ENCODE measurements at regions not wholly inside any gene's neighbourhood (a gene's known extent, or its start where the extent isn't known, plus 50 kb on each side); places are given as distances from the start of the nearest gene placed in this dataset.
"Not testable (repeated sequence)": the region's sequence is repeated elsewhere in the genome, so short reads cannot be mapped to it uniquely, and the experiment has no call there.

DNA sequence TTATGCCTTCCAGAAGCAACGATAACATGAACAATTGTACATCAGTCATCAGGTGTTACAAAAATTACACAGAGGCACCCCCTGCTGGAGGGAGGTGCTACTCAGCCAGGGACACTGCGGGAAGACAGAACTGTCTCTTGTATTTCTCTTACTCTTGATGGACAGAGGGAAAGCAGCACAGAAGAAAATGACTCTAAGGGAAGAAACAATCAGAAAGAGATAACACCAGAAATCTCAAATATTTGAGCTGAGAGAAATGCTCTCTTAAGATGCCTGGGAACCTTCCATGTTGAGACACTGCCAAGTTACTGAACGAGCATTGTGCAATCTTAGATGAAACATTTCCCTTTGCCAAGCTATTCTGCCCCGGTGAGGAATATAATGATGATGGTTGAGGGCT lies 227.6 kb upstream of the NPSR1 start:
- H3K9me2 ChIP-seq (replicated peaks; ENCODE audit: low read depth, low read length): no peaks in the 10 kb centered on the region
- TF ChIP-seq, protein P1, sequence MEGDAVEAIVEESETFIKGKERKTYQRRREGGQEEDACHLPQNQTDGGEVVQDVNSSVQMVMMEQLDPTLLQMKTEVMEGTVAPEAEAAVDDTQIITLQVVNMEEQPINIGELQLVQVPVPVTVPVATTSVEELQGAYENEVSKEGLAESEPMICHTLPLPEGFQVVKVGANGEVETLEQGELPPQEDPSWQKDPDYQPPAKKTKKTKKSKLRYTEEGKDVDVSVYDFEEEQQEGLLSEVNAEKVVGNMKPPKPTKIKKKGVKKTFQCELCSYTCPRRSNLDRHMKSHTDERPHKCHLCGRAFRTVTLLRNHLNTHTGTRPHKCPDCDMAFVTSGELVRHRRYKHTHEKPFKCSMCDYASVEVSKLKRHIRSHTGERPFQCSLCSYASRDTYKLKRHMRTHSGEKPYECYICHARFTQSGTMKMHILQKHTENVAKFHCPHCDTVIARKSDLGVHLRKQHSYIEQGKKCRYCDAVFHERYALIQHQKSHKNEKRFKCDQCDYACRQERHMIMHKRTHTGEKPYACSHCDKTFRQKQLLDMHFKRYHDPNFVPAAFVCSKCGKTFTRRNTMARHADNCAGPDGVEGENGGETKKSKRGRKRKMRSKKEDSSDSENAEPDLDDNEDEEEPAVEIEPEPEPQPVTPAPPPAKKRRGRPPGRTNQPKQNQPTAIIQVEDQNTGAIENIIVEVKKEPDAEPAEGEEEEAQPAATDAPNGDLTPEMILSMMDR (conservative IDR thresholded peaks at IDR 0.05; ENCODE audit: low read length): peak; percentile 36
- no peak for TF ChIP-seq EZH2phosphoT487 (IDR thresholded peaks at IDR 0.05; ENCODE audit: borderline replicate concordance)
- H3K79me2 ChIP-seq (ENCODE audit: insufficient read depth, low read length): no peaks in the 10 kb centered on the region
- no peaks in the 10 kb centered on the region for H4K20me1 ChIP-seq (ENCODE audit: insufficient read depth, low read length, poor library complexity, severe bottlenecking)
- no peaks in the 10 kb centered on the region for H3K36me3 ChIP-seq (ENCODE audit: insufficient read depth, low read length)
- H2AFZ ChIP-seq (ENCODE audit: low read length): no peak overlapping the region
- H3K27me3 ChIP-seq (ENCODE audit: insufficient read depth, low read length, poor library complexity, severe bottlenecking): no peaks in the 10 kb centered on the region
- no peaks in the 10 kb centered on the region for H3F3A ChIP-seq (ENCODE audit: low read depth)
- H3K4me2 ChIP-seq (ENCODE audit: low read depth, low read length, poor library complexity, severe bottlenecking): no peak overlapping the region
- H3K9ac ChIP-seq (ENCODE audit: low read depth, low read length, poor library complexity, severe bottlenecking): no peak overlapping the region
- H3K9me3 ChIP-seq (ENCODE audit: insufficient read depth, low read depth, low read length): no peaks in the 10 kb centered on the region
- no peaks in the 10 kb centered on the region for H3K4me1 ChIP-seq (ENCODE audit: insufficient read depth, low read length, poor library complexity, severe bottlenecking)
- H3K4me3 ChIP-seq (ENCODE audit: low read length, poor library complexity, severe bottlenecking): no peak overlapping the region

DNA sequence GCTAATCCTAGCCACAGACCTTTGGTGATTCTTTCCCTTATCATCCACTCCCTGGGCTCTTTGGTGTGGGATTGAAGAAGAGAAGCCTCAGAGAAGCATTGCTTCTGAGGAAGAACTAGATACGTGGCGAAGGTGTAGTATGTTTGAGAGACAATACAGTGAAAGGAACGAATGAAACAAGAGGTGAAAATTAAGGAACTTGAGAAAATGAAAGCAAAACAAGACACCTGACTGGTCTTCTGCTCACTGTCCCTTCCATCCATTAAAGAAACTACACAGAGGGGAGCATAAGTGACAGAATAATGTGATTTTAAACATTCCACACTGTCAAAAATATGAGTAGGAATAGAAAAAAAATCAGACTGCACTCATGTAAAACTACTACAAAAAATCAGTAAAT lies 219.6 kb upstream of the NPSR1 start:
- no peaks in the 10 kb centered on the region for H3K4me1 ChIP-seq (ENCODE audit: insufficient read depth, low read length, poor library complexity, severe bottlenecking)

DNA sequence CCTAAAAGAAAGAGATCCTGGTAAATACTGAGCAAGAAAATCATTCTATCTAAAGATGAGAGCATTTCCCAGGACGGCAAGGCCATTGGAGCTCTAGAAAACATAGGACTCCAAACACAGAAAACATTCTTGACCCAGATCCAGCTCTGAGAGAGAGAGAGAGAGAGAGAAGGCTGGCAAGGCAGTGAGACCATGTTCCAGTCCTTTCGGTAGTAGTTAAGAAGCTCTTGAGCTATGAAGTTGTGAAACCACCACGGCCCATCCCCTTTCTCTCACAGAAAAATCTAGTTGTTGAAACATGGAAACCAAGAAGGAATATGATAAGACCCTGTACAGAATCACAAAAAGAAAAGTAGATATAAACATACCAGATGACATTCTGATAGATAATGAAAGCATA lies 212.4 kb upstream of the NPSR1 start:
- no peaks in the 10 kb centered on the region for H3K27me3 ChIP-seq (ENCODE audit: insufficient read depth, low read length, poor library complexity, severe bottlenecking)
- H3K36me3 ChIP-seq (ENCODE audit: insufficient read depth, low read length): no peaks in the 10 kb centered on the region

More for the DNA sequence above, 219.6 kb upstream of the NPSR1 start:
- no peaks in the 10 kb centered on the region for H3K9me2 ChIP-seq (replicated peaks; ENCODE audit: low read depth, low read length)
- H3K9me3 ChIP-seq (ENCODE audit: insufficient read depth, low read depth, low read length): no peaks in the 10 kb centered on the region
- H3K4me2 ChIP-seq (ENCODE audit: low read depth, low read length, poor library complexity, severe bottlenecking): peak overlapping the region; percentile 2
- H3K36me3 ChIP-seq (ENCODE audit: insufficient read depth, low read length): no peaks in the 10 kb centered on the region
- no peaks in the 10 kb centered on the region for H3K79me2 ChIP-seq (ENCODE audit: insufficient read depth, low read length)
- no peaks in the 10 kb centered on the region for H4K20me1 ChIP-seq (ENCODE audit: insufficient read depth, low read length, poor library complexity, severe bottlenecking)
- TF ChIP-seq, protein P1 (conservative IDR thresholded peaks at IDR 0.05; ENCODE audit: low read length): no peak
- no peak for TF ChIP-seq EZH2phosphoT487 (IDR thresholded peaks at IDR 0.05; ENCODE audit: borderline replicate concordance)
- no peaks in the 10 kb centered on the region for H3F3A ChIP-seq (ENCODE audit: low read depth)
- H3K4me3 ChIP-seq (ENCODE audit: low read length, poor library complexity, severe bottlenecking): peak overlapping the region; percentile 25
- no peaks in the 10 kb centered on the region for H3K27me3 ChIP-seq (ENCODE audit: insufficient read depth, low read length, poor library complexity, severe bottlenecking)
- H3K9ac ChIP-seq (ENCODE audit: low read depth, low read length, poor library complexity, severe bottlenecking): no peak overlapping the region
- no peak overlapping the region; the same call in 1 of the 2 replicates for H2AFZ ChIP-seq (ENCODE audit: low read length)

DNA sequence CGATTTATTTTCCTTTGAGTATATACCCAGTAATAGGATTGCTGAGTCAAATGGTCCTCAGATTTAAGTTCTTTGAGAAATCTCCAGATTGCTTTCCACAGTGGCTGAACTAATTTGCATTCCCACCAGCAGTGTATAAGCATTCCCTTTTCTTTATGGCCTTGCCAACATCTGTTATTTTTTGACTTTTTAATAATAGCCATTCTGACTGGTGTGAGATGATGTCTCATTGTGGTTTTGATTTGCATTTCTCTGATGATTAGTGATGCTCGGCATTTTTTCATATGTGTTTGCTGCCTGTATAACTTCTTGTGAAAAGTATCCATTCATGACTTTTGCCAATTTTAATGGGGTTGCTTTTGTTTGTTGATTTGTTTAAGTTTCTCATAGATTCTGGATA lies 209.5 kb upstream of the NPSR1 start:
- H3K79me2 ChIP-seq (ENCODE audit: insufficient read depth, low read length); H3K9ac ChIP-seq (ENCODE audit: low read depth, low read length, poor library complexity, severe bottlenecking); H3K27me3 ChIP-seq (ENCODE audit: insufficient read depth, low read length, poor library complexity, severe bottlenecking); H3K4me2 ChIP-seq (ENCODE audit: low read depth, low read length, poor library complexity, severe bottlenecking); H3K4me1 ChIP-seq (ENCODE audit: insufficient read depth, low read length, poor library complexity, severe bottlenecking); H2AFZ ChIP-seq (ENCODE audit: low read length); H4K20me1 ChIP-seq (ENCODE audit: insufficient read depth, low read length, poor library complexity, severe bottlenecking); H3F3A ChIP-seq (ENCODE audit: low read depth); H3K36me3 ChIP-seq (ENCODE audit: insufficient read depth, low read length); H3K9me3 ChIP-seq (ENCODE audit: insufficient read depth, low read depth, low read length); H3K4me3 ChIP-seq (ENCODE audit: low read length, poor library complexity, severe bottlenecking); H3K9me2 ChIP-seq (replicated peaks; ENCODE audit: low read depth, low read length): not testable (repeated sequence)

More for the DNA sequence above, 212.4 kb upstream of the NPSR1 start:
- Histone ChIP-seq H2AFZ (ENCODE audit: low read length) (no peak overlapping the region), H3K4me3 (ENCODE audit: low read length, poor library complexity, severe bottlenecking) (no peak overlapping the region), H3K4me2 (ENCODE audit: low read depth, low read length, poor library complexity, severe bottlenecking) (no peak overlapping the region), H3K79me2 (ENCODE audit: insufficient read depth, low read length) (no peaks in the 10 kb centered on the region), H4K20me1 (ENCODE audit: insufficient read depth, low read length, poor library complexity, severe bottlenecking) (no peaks in the 10 kb centered on the region), H3K9me2 (replicated peaks; ENCODE audit: low read depth, low read length) (no peaks in the 10 kb centered on the region), H3K9ac (ENCODE audit: low read depth, low read length, poor library complexity, severe bottlenecking) (no peak overlapping the region), H3K9me3 (ENCODE audit: insufficient read depth, low read depth, low read length) (no peaks in the 10 kb centered on the region), H3F3A (ENCODE audit: low read depth) (no peaks in the 10 kb centered on the region), H3K4me1 (ENCODE audit: insufficient read depth, low read length, poor library complexity, severe bottlenecking) (no peaks in the 10 kb centered on the region)
- TF ChIP-seq, protein P1 (conservative IDR thresholded peaks at IDR 0.05; ENCODE audit: low read length): no peak
- TF ChIP-seq EZH2phosphoT487 (IDR thresholded peaks at IDR 0.05; ENCODE audit: borderline replicate concordance): no peak

All from Loucy (cell line).